Parathyroid adenoma (tissue), 2 donors: ENCODE measurements at regions not wholly inside any gene's neighbourhood (a gene's known extent, or its start where the extent isn't known, plus 50 kb on each side); places are given as distances from the start of the nearest gene placed in this dataset.

Experiments used
- H2AFZ ChIP-seq: fragments of 300-600 bp; sonication (generic); one replicate; pipeline ENCODE4 v1.7.0; 2017; ENCODE audit warnings: antibody characterized with exemption, mild to moderate bottlenecking
- H3K27ac ChIP-seq: fragments of 300-600 bp; sonication (generic); one replicate; pipeline ENCODE4 v1.7.0; 2017
- H3K27me3 ChIP-seq: fragments of 300-600 bp; sonication (generic); one replicate; pipeline ENCODE4 v1.7.0; 2017; ENCODE audit warnings: low read length; ENCODE audit not compliant: control insufficient read depth, insufficient read depth
- H3K36me3 ChIP-seq: fragments of 300-600 bp; sonication (generic); one replicate; pipeline ENCODE4 v1.7.0; 2017; ENCODE audit warnings: low read length; ENCODE audit not compliant: control insufficient read depth, insufficient read depth
- H3K4me1 ChIP-seq: fragments of 300-600 bp; sonication (generic); one replicate; pipeline ENCODE4 v1.7.0; 2017; ENCODE audit warnings: control low read depth
- H3K4me2 ChIP-seq: fragments of 300-600 bp; sonication (generic); one replicate; pipeline ENCODE4 v1.7.0; 2017; ENCODE audit warnings: low read length
- H3K4me3 ChIP-seq: fragments of 300-600 bp; sonication (generic); one replicate; pipeline ENCODE4 v1.7.0; 2017; ENCODE audit warnings: low read depth, low read length
- H3K79me2 ChIP-seq: fragments of 300-600 bp; sonication (generic); one replicate; pipeline ENCODE4 v1.7.0; 2017; ENCODE audit warnings: control low read depth
- H3K9ac ChIP-seq: fragments of 300-600 bp; sonication (generic); one replicate; pipeline ENCODE4 v1.7.0; 2017; ENCODE audit warnings: mild to moderate bottlenecking
- H3K9me3 ChIP-seq: fragments of 300-600 bp; sonication (generic); one replicate; pipeline ENCODE4 v1.7.0; 2017; ENCODE audit warnings: low read length; ENCODE audit not compliant: control insufficient read depth
- TF ChIP-seq, protein P1 (sequence below): fragments of 300-600 bp; sonication (generic); IDR thresholded peaks from one replicate; pipeline ENCODE4 v1.7.0; 2017; ENCODE audit warnings: antibody characterized with exemption, mild to moderate bottlenecking
- donor health status: primary hyperparathyroidism.

DNA sequence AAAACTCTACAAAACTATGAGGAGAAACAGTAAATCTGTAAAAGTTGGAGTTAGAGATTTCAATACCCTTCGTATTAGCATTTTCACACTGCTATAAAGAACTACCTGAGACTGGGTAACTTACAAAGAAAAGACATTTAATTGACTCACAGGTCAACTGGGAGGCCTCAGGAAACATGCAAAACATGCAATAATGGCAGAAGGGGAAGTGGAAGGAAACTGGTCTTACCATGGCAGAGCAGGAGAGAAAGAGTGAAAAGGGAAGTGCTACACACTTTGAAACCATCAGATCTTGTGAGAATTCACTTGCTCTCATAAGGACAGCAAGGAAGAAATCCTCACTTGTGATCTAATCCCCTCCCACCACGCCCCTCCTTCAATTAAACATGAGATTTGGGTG, 949.9 kb downstream of the TECRL start:
- Histone ChIP-seq H2AFZ (no peak overlapping the region), H3K4me3 (no peak overlapping the region), H3K9ac (no peak overlapping the region), H3K4me2 (no peak overlapping the region), H3K27me3 (no peaks in the 10 kb centered on the region), H3K79me2 (no peaks in the 10 kb centered on the region), H3K27ac (no peak overlapping the region), H3K4me1 (no peaks in the 10 kb centered on the region), H3K36me3 (no peaks in the 10 kb centered on the region), H3K9me3 (no peaks in the 10 kb centered on the region)
- TF ChIP-seq, protein P1, sequence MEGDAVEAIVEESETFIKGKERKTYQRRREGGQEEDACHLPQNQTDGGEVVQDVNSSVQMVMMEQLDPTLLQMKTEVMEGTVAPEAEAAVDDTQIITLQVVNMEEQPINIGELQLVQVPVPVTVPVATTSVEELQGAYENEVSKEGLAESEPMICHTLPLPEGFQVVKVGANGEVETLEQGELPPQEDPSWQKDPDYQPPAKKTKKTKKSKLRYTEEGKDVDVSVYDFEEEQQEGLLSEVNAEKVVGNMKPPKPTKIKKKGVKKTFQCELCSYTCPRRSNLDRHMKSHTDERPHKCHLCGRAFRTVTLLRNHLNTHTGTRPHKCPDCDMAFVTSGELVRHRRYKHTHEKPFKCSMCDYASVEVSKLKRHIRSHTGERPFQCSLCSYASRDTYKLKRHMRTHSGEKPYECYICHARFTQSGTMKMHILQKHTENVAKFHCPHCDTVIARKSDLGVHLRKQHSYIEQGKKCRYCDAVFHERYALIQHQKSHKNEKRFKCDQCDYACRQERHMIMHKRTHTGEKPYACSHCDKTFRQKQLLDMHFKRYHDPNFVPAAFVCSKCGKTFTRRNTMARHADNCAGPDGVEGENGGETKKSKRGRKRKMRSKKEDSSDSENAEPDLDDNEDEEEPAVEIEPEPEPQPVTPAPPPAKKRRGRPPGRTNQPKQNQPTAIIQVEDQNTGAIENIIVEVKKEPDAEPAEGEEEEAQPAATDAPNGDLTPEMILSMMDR, result no peak

DNA sequence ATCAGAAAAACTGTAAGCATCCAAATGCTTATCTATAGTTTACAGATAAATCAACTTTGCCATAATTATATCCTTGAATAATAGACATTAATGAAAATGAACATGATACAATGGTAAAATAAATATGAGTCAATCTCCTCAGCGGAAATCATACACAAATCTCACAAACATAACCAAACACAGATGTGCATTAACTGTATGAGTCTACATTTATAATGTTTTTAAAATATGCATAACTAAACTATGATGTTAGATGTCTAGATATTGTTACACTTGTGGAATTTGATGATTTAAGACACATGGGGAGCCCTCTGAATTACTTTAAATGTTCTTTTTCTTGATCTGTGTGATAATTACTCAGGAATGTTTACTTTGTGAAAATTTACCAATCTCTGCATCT, 951.2 kb downstream of the TECRL start:
- Histone ChIP-seq H3K79me2 (no peaks in the 10 kb centered on the region), H3K27ac (no peak overlapping the region), H3K9ac (no peak overlapping the region), H3K9me3 (no peaks in the 10 kb centered on the region), H3K4me2 (no peak overlapping the region), H2AFZ (no peak overlapping the region), H3K4me1 (no peaks in the 10 kb centered on the region), H3K27me3 (no peaks in the 10 kb centered on the region), H3K36me3 (no peaks in the 10 kb centered on the region), H3K4me3 (no peak overlapping the region)
- TF ChIP-seq, protein P1, result no peak

DNA sequence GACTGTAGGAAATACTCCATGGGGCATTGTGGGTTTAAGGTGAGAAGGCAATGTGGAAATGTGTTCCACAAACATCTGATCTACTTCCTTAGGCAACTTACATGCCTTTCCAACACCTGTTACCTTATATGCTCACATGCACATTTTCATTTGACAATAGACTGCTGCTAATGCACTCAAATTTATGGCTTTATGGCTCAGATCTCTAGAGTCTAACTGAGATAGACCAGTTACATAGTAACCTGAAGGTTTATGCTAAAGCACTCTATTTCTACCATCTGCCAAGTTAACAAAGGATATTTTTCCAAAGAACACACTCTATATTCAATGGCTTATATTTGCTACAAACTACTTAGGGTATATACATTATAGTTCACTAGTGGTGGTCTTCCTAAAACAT, 969.0 kb downstream of the TECRL start:
- H3K4me3 ChIP-seq, result no peak overlapping the region
- H3K27me3 ChIP-seq, result no peaks in the 10 kb centered on the region
- no peak overlapping the region for H2AFZ ChIP-seq
- H3K27ac ChIP-seq, result no peak overlapping the region
- H3K9me3 ChIP-seq, result no peaks in the 10 kb centered on the region
- H3K9ac ChIP-seq, result no peak overlapping the region
- H3K4me2 ChIP-seq, result no peak overlapping the region
- H3K79me2 ChIP-seq, result no peaks in the 10 kb centered on the region
- TF ChIP-seq, protein P1, result no peak
- H3K36me3 ChIP-seq, result no peaks in the 10 kb centered on the region
- H3K4me1 ChIP-seq, result no peaks in the 10 kb centered on the region

DNA sequence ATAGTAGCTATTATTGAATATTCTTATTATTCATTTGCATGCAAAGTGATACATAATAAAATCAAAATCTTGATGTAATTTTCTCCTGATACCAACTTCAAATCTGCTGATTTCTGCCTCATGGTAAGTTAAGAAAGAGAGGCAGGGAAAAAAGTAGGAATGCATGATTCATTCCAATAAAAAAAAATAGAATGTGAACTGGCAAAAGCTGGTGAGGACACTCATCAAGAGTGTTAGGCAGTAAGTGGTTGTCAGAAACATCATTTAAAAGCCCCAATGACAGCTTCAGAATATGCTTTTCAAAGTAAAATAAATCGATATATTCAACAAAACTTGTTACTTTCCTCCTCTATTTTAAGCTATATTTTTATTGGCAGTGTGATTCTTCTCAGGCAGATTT, 979.1 kb downstream of the TECRL start:
- no peak overlapping the region for H3K4me3 ChIP-seq
- no peak overlapping the region for H3K9ac ChIP-seq
- H3K4me2 ChIP-seq, result no peak overlapping the region
- TF ChIP-seq, protein P1, result no peak
- H2AFZ ChIP-seq, result no peak overlapping the region
- no peaks in the 10 kb centered on the region for H3K36me3 ChIP-seq
- no peaks in the 10 kb centered on the region for H3K79me2 ChIP-seq
- H3K27me3 ChIP-seq, result no peaks in the 10 kb centered on the region
- H3K27ac ChIP-seq, result no peak overlapping the region
- H3K4me1 ChIP-seq, result no peaks in the 10 kb centered on the region
- no peaks in the 10 kb centered on the region for H3K9me3 ChIP-seq

DNA sequence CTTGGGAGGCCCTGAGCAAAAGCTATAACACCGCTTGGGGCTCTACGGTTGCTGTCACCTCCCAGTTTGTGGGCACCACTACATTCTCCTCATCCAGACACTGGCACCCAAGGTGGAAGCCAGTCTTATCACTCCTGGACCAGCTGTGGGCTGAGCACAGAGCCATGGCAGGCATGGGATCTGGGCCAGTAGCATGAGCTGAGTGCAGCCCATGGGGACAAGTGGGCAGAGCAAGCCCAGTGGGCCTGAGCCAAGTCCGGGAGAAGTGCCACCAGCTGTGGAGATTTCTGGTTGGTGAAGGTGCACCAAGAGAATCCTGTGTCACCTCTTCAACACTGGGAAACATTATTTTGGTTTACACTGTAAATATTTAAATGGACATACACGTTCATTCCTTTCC, 1013.0 kb downstream of the TECRL start:
- H3K27me3 ChIP-seq, result no peaks in the 10 kb centered on the region
- no peaks in the 10 kb centered on the region for H3K9me3 ChIP-seq
- H3K4me1 ChIP-seq, result no peaks in the 10 kb centered on the region
- no peaks in the 10 kb centered on the region for H3K36me3 ChIP-seq
- H3K27ac ChIP-seq, result no peak overlapping the region
- H2AFZ ChIP-seq, result no peak overlapping the region
- TF ChIP-seq, protein P1, result no peak
- no peak overlapping the region for H3K4me3 ChIP-seq
- no peak overlapping the region for H3K9ac ChIP-seq
- H3K79me2 ChIP-seq, result no peaks in the 10 kb centered on the region
- H3K4me2 ChIP-seq, result no peak overlapping the region
